K562 (cell line): ENCODE measurements at regions not wholly inside any gene's neighbourhood (a gene's known extent, or its start where the extent isn't known, plus 50 kb on each side); places are given as distances from the start of the nearest gene placed in this dataset.

Source experiments
- ATAC-seq: fragments of 200-7000 bp; cut with Tn5 transposase; 3 replicates; pipeline ENCODE4 v1.9.1; 2020; ENCODE audit warnings: moderate library complexity
- BruUV-seq: library from RNA; stranded (reverse); fragments of 400-500 nt; replicated peaks from 2 replicates; lab custom pipeline; 2021; lab: Mats Ljungman, UMichigan
- CTCF ChIA-PET: fragments of 300-600 bp; formaldehyde crosslinking; extraction: SDS; loops from one replicate; lab custom pipeline; 2021; ENCODE audit warnings: low intra/inter-chr PET ratio; lab: Yijun Ruan, JAX
- POLR2A ChIA-PET: fragments of 300-600, 350-650 bp; sonication (Branson Sonifier 250); formaldehyde crosslinking; extraction: SDS; loops from one replicate; lab custom pipeline; 2021; ENCODE audit warnings: antibody characterized with exemption, inconsistent platforms; lab: Yijun Ruan, JAX
- DNase-seq, 4 experiments: peaks; one replicate each; pipeline versions ENCODE4 v3.0.0 to v3.0.0-alpha.2; 2011 to 2018; ENCODE audit warnings: low spot score in 3 of 4, mixed read lengths in 3 of 4; ENCODE audit errors: extremely low read depth in 1 of 4
- FAIRE-seq: peaks from 2 replicates; lab custom pipeline; 2011; peaks lifted over from hg19 to GRCh38; lab: Jason Lieb, UNC
- H2AFZ ChIP-seq: 2 replicates; pipeline ENCODE4 v1.6.0; 2011; ENCODE audit warnings: low read depth, low read length, control low read depth, inconsistent platforms
- H3K27ac ChIP-seq: fragments of 200-600 bp; 3 replicates; pipeline ENCODE4 v1.8.0; 2011; ENCODE audit warnings: low read depth, mild to moderate bottlenecking, control low read depth, inconsistent platforms, low read length, moderate library complexity, mixed read lengths; ENCODE audit errors: extremely low read depth
- H3K27me3 ChIP-seq, 2 experiments: fragments of 300-600 bp in 1 of 2; 2 replicates in 1 of 2; 3 replicates in 1 of 2; pipeline versions ENCODE4 v1.6.0 to v1.8.0; 2011; ENCODE audit warnings: inconsistent platforms in 2 of 2, low read length in 2 of 2, mild to moderate bottlenecking in 1 of 2, mixed read lengths in 1 of 2, moderate library complexity in 1 of 2; ENCODE audit not compliant: control insufficient read depth in 2 of 2, insufficient read depth in 2 of 2
- H3K36me3 ChIP-seq: fragments of 300-600 bp; 3 replicates; pipeline ENCODE4 v1.8.0; 2011; ENCODE audit warnings: mild to moderate bottlenecking, low read length, inconsistent platforms; ENCODE audit not compliant: control insufficient read depth, insufficient read depth
- H3K4me1 ChIP-seq, 2 experiments: fragments of 200-600 bp in 1 of 2; replicated peaks in 1 of 2; 2 replicates in 1 of 2; 3 replicates in 1 of 2; pipeline versions ENCODE4 v1.5.1 to v1.8.0; 2011; ENCODE audit warnings: inconsistent platforms in 2 of 2, low read length in 2 of 2, mild to moderate bottlenecking in 1 of 2, mixed read lengths in 1 of 2, moderate library complexity in 1 of 2; ENCODE audit not compliant: control insufficient read depth in 2 of 2, insufficient read depth in 2 of 2
- H3K4me2 ChIP-seq: 2 replicates; pipeline ENCODE4 v1.6.1; 2011; ENCODE audit warnings: low read length, control low read depth, inconsistent platforms, mixed read lengths; ENCODE audit not compliant: insufficient read depth
- H3K4me3 ChIP-seq: fragments of 200-600 bp; sonication (generic), shearing (Covaris generic); 2 replicates; pipeline ENCODE4 v1.5.1; 2016; ENCODE audit warnings: control low read depth, inconsistent platforms
- H3K79me2 ChIP-seq: fragments of 200-600 bp; 3 replicates; pipeline ENCODE4 v1.8.0; 2011; ENCODE audit warnings: low read length, inconsistent platforms; ENCODE audit not compliant: control insufficient read depth, insufficient read depth
- H3K9ac ChIP-seq, 2 experiments: 2 replicates each; pipeline versions ENCODE4 v1.6.0 to v1.6.1; 2011; ENCODE audit warnings: low read depth in 2 of 2, low read length in 2 of 2, control low read depth in 1 of 2, inconsistent platforms in 1 of 2, mild to moderate bottlenecking in 1 of 2, mixed read lengths in 1 of 2; ENCODE audit not compliant: insufficient read depth in 1 of 2
- H3K9me1 ChIP-seq: one replicate; pipeline ENCODE4 v1.6.0; 2011; ENCODE audit warnings: inconsistent platforms, mild to moderate bottlenecking, low read length, moderate library complexity; ENCODE audit not compliant: control insufficient read depth, insufficient read depth
- H3K9me3 ChIP-seq: replicated peaks from 2 replicates; pipeline ENCODE4 v1.5.1; 2011; ENCODE audit warnings: low read depth, low read length, inconsistent platforms; ENCODE audit not compliant: control insufficient read depth, insufficient read depth
- H4K20me1 ChIP-seq: replicated peaks from 2 replicates; pipeline ENCODE4 v1.6.1; 2011; ENCODE audit warnings: low read length, inconsistent platforms, mixed read lengths; ENCODE audit not compliant: control insufficient read depth, insufficient read depth
- BRD4 ChIP-seq: fragments of 200-600 bp; sonication (generic); IDR thresholded peaks from 2 replicates; pipeline ENCODE4 v1.6.1; 2017; ENCODE audit warnings: inconsistent platforms
- PHF20 ChIP-seq: fragments of 450-650 bp; IDR thresholded peaks from 2 replicates; pipeline ENCODE4 v1.6.1; 2018; ENCODE audit not compliant: partially characterized antibody
- SRSF7 ChIP-seq: fragments of 200-400 bp; formaldehyde crosslinking; optimal IDR thresholded peaks from 2 replicates; pipeline ENCODE3; 2017; ENCODE audit warnings: mild to moderate bottlenecking, low read depth, low read length
- TOE1 ChIP-seq, 2 experiments: fragments of 450-650 bp in 1 of 2; sonication (generic) in 1 of 2; formaldehyde crosslinking in 1 of 2; IDR thresholded peaks; 2 replicates each; pipeline versions ENCODE4 v1.7.1 to v1.8.0; 2016 to 2022; ENCODE audit warnings: borderline replicate concordance in 2 of 2, mild to moderate bottlenecking in 2 of 2, antibody characterized with exemption in 1 of 2, inconsistent platforms in 1 of 2, low read depth in 1 of 2, missing genetic modification reagents in 1 of 2, moderate library complexity in 1 of 2
- ZBTB2 ChIP-seq: fragments of 450-650 bp; IDR thresholded peaks from 2 replicates; pipeline ENCODE4 v1.6.1; 2016; ENCODE audit warnings: antibody characterized with exemption
- ZNF263 ChIP-seq: sonication (generic); formaldehyde crosslinking; IDR thresholded peaks from 2 replicates; pipeline ENCODE4 v1.8.0; 2022; ENCODE audit warnings: mild to moderate bottlenecking, missing genetic modification reagents, borderline replicate concordance
- ZNF280A ChIP-seq: fragments of 450-650 bp; IDR thresholded peaks from 2 replicates; pipeline ENCODE4 v1.6.1; 2018; ENCODE audit warnings: mild to moderate bottlenecking, low read depth; ENCODE audit not compliant: partially characterized antibody
- ZNF318 ChIP-seq, 2 experiments: fragments of 450-650 bp; IDR thresholded peaks; 2 replicates each; pipeline ENCODE4 v1.6.1; 2016; ENCODE audit warnings: mild to moderate bottlenecking in 2 of 2, borderline replicate concordance in 1 of 2, low read depth in 1 of 2, moderate library complexity in 1 of 2
- ZNF655 ChIP-seq: fragments of 250-450 bp; sonication (Bioruptor Pico); IDR thresholded peaks from 2 replicates; pipeline ENCODE4 v1.5.0; 2021
- WGBS: fragments of 100-300 bp; shearing (Covaris generic); methylation state at CpG from one replicate; pipeline ENCODE4 v1.1.6; 2016; ENCODE audit warnings: low coverage, mixed read lengths; ENCODE audit not compliant: insufficient coverage; ENCODE audit errors: missing lambda C conversion rate; 5-methylcytosine and 5-hydroxymethylcytosine counted together
- in situ Hi-C: fragments of 300-500 bp; cut with MboI; formaldehyde crosslinking; loops from 4 replicates; pipeline ENCODE4 v1.15.0; 2018; ENCODE audit warnings: inconsistent platforms, mixed read lengths
- intact Hi-C: fragments of 100-400 bp; cut with micrococcal nuclease; formaldehyde crosslinking; loops from 2 replicates; pipeline ENCODE4 v1.14.2; 2022

- Histone ChIP-seq H4K20me1 (no peaks in the 10 kb centered on the region), H3K27ac (no peak overlapping the region), H3K4me1 (no peaks in the 10 kb centered on the region), H3K4me3 (no peak overlapping the region), H3K36me3 (no peaks in the 10 kb centered on the region), H2AFZ (no peak overlapping the region), H3K9me1 (no peaks in the 10 kb centered on the region), H3K79me2 (no peaks in the 10 kb centered on the region), H3K4me2 (no peak overlapping the region), H3K27me3 (peaks cover 3 to 36% of the 10 kb centered on the region in 2 experiments; a peak in 2 of 5 replicates), H3K9ac (no peak overlapping the region), H3K9me3 (no peaks in the 10 kb centered on the region)
- WGBS, result 1% methylated on average over 15 of the region's 15 CpGs
- ChIA-PET CTCF (no interaction called here), POLR2A (no interaction called here)
- ATAC-seq (no peak), FAIRE-seq (no peak), DNase-seq (no peak)
- no TSS peak for BruUV-seq
- intact Hi-C loops (no loop called here), in situ Hi-C loops (no loop called here)
- TF ChIP-seq BRD4, result no peak
- TF ChIP-seq ZNF655 (CRISPR knock-in tag), result no peak
- TF ChIP-seq ZNF280A, result no peak
- no peak for TF ChIP-seq ZBTB2
- no peak for TF ChIP-seq ZNF318 (IDR thresholded peaks at IDR 0.05; ENCODE audit: borderline replicate concordance in 1 of 2, low read depth in 1 of 2)
- TF ChIP-seq TOE1 (IDR thresholded peaks at IDR 0.05; ENCODE audit: borderline replicate concordance), result no peak
- TF ChIP-seq TOE1 (CRISPR knock-in tag; IDR thresholded peaks at IDR 0.05; ENCODE audit: borderline replicate concordance, low read depth), result no peak
- no peak for TF ChIP-seq PHF20
- TF ChIP-seq SRSF7, result no peak
- TF ChIP-seq ZNF263 (CRISPR knock-in tag), result no peak
Measured at GRCh38 chr20:57868310-57868709, 158.5 kb upstream of the PMEPA1 start.
